ENCODE measurements at regions not wholly inside any gene's neighbourhood (a gene's known extent, or its start where the extent isn't known, plus 50 kb on each side); places are given as distances from the start of the nearest gene placed in this dataset.
"Not testable (repeated sequence)": the region's sequence is repeated elsewhere in the genome, so short reads cannot be mapped to it uniquely, and the experiment has no call there.

- no peak for DNase-seq (ENCODE audit: low read depth)
- no peak overlapping the region for H3K4me3 ChIP-seq (replicated peaks; ENCODE audit: low read depth, low read length)
- no peak for TF ChIP-seq CTCF (IDR thresholded peaks at IDR 0.05; ENCODE audit: low read length, missing control alignments)
These were observed 99.2 kb upstream of the LYZL2 start for GRCh38 chr10:30728766-30729165.

- DNase-seq (ENCODE audit: low read depth), result no peak
- H3K4me3 ChIP-seq (replicated peaks; ENCODE audit: low read depth, low read length), result no peak overlapping the region
- TF ChIP-seq CTCF (IDR thresholded peaks at IDR 0.05; ENCODE audit: low read length, missing control alignments), result no peak
These were observed 98.6 kb upstream of the LYZL2 start for GRCh38 chr10:30728127-30728526.

- no peak overlapping the region for H3K4me3 ChIP-seq (replicated peaks; ENCODE audit: low read depth, low read length)
- no peak for DNase-seq (ENCODE audit: low read depth)
- TF ChIP-seq CTCF (IDR thresholded peaks at IDR 0.05; ENCODE audit: low read length, missing control alignments), result no peak
These were observed 98.0 kb upstream of the LYZL2 start for GRCh38 chr10:30727524-30727923.

GRCh38 chr10:30726783-30727414 lies 97.3 kb upstream of the LYZL2 start:
- not testable (repeated sequence) for H3K4me3 ChIP-seq (replicated peaks; ENCODE audit: low read depth, low read length)
- TF ChIP-seq CTCF (IDR thresholded peaks at IDR 0.05; ENCODE audit: low read length, missing control alignments), result peak; percentile 57
- peak; percentile 81 for DNase-seq (ENCODE audit: low read depth)

GRCh38 chr10:30725661-30726060 lies 96.1 kb upstream of the LYZL2 start:
- no peak for TF ChIP-seq CTCF (IDR thresholded peaks at IDR 0.05; ENCODE audit: low read length, missing control alignments)
- no peak for DNase-seq (ENCODE audit: low read depth)
- no peak overlapping the region for H3K4me3 ChIP-seq (replicated peaks; ENCODE audit: low read depth, low read length)

GRCh38 chr10:30724296-30724695 lies 94.7 kb upstream of the LYZL2 start:
- no peak for DNase-seq (ENCODE audit: low read depth)
- no peak for TF ChIP-seq CTCF (IDR thresholded peaks at IDR 0.05; ENCODE audit: low read length, missing control alignments)
- no peak overlapping the region for H3K4me3 ChIP-seq (replicated peaks; ENCODE audit: low read depth, low read length)

GRCh38 chr10:30722956-30723620 lies 93.5 kb upstream of the LYZL2 start:
- TF ChIP-seq CTCF (IDR thresholded peaks at IDR 0.05; ENCODE audit: low read length, missing control alignments), result no peak
- DNase-seq (ENCODE audit: low read depth), result no peak
- no peak overlapping the region for H3K4me3 ChIP-seq (replicated peaks; ENCODE audit: low read depth, low read length)

All from fibroblast of pulmonary artery (primary cell).